Gastrocnemius medialis (tissue), 4 donors: ENCODE measurements at regions not wholly inside any gene's neighbourhood (a gene's known extent, or its start where the extent isn't known, plus 50 kb on each side); places are given as distances from the start of the nearest gene placed in this dataset.
"Not testable (repeated sequence)": the region's sequence is repeated elsewhere in the genome, so short reads cannot be mapped to it uniquely, and the experiment has no call there.

ENCODE experiments used
- POLR2A ChIP-seq, 2 donors: fragments of 450-650 bp; IDR thresholded peaks; one replicate each; pipeline ENCODE4 v1.6.1; 2017; ENCODE audit warnings: antibody characterized with exemption in 2 of 2, mild to moderate bottlenecking in 2 of 2, moderate library complexity in 2 of 2
- TF ChIP-seq, protein P1 (sequence below), 5 experiments: fragments of 450-650 bp in 3 of 5; fragments of 200-600 bp in 2 of 5; sonication (generic) in 2 of 5; IDR thresholded peaks in 4 of 5; conservative IDR thresholded peaks in 1 of 5; 1 replicate in 4 of 5; 2 replicates in 1 of 5; pipeline ENCODE4 v1.5.1; 2016 to 2019; ENCODE audit warnings: antibody characterized with exemption in 5 of 5, mild to moderate bottlenecking in 3 of 5, moderate library complexity in 3 of 5

DNA sequence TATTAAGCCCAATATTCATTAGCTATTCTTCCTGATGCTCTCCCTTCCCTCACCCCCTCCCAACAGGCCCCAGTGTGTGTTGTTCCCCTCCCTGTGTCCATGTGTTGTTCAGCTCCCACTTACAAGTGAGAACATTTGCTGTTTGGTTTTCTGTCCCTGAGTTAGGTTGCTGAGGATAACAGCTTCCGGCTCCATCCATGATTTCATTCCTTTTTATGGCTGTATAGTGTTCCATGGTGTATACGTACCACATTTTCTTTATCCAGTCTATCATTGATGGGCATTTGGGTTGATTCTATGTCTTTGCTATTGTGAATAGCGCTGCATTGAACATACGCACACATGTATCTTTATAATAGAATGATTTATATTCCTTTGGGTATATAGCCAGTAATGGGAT, 107.7 kb upstream of the MTHFD1L start:
- TF ChIP-seq, protein P1, sequence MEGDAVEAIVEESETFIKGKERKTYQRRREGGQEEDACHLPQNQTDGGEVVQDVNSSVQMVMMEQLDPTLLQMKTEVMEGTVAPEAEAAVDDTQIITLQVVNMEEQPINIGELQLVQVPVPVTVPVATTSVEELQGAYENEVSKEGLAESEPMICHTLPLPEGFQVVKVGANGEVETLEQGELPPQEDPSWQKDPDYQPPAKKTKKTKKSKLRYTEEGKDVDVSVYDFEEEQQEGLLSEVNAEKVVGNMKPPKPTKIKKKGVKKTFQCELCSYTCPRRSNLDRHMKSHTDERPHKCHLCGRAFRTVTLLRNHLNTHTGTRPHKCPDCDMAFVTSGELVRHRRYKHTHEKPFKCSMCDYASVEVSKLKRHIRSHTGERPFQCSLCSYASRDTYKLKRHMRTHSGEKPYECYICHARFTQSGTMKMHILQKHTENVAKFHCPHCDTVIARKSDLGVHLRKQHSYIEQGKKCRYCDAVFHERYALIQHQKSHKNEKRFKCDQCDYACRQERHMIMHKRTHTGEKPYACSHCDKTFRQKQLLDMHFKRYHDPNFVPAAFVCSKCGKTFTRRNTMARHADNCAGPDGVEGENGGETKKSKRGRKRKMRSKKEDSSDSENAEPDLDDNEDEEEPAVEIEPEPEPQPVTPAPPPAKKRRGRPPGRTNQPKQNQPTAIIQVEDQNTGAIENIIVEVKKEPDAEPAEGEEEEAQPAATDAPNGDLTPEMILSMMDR (IDR thresholded peaks at IDR 0.05 in 4 of 5, conservative IDR thresholded peaks at IDR 0.05 in 1 of 5) = not testable (repeated sequence)
- TF ChIP-seq POLR2A (IDR thresholded peaks at IDR 0.05) = not testable (repeated sequence)
